Ascending aorta (tissue), 2 donors: ENCODE measurements at regions not wholly inside any gene's neighbourhood (a gene's known extent, or its start where the extent isn't known, plus 50 kb on each side); places are given as distances from the start of the nearest gene placed in this dataset.
A peak's percentile ranks its signal among the peaks of the same experiment; 100 is the strongest.

Experiments used
- DNase-seq, 2 donors: peaks; one replicate each; pipeline ENCODE4 v3.0.0-alpha.2; 2019; ENCODE audit warnings: low spot score in 2 of 2
- H3K27ac ChIP-seq, 2 donors: fragments of 200-600 bp; sonication (generic); one replicate each; pipeline ENCODE4 v1.5.1; 2016 to 2017; ENCODE audit warnings: mild to moderate bottlenecking in 1 of 2
- H3K27me3 ChIP-seq: fragments of 200-600 bp; sonication (generic); one replicate; pipeline ENCODE4 v1.5.1; 2017
- H3K36me3 ChIP-seq, 2 donors: fragments of 200-600 bp; sonication (generic); one replicate each; pipeline ENCODE4 v1.5.1; 2016
- H3K4me1 ChIP-seq, 2 donors: fragments of 200-600 bp; sonication (generic); one replicate each; pipeline ENCODE4 v1.5.1; 2016 to 2017; ENCODE audit warnings: mild to moderate bottlenecking in 1 of 2
- H3K4me3 ChIP-seq, 2 donors: fragments of 200-600 bp; sonication (generic); one replicate each; pipeline ENCODE4 v1.5.1; 2016 to 2017; ENCODE audit warnings: mild to moderate bottlenecking in 1 of 2
- H3K9me3 ChIP-seq, 2 donors: fragments of 200-600 bp; sonication (generic); one replicate each; pipeline ENCODE4 v1.5.1; 2016
- CTCF ChIP-seq, 3 experiments: fragments of 200-600 bp in 2 of 3; fragments of 450-650 bp in 1 of 3; sonication (generic) in 2 of 3; IDR thresholded peaks; one replicate each; pipeline ENCODE4 v1.5.1; 2016 to 2019; ENCODE audit warnings: antibody characterized with exemption in 3 of 3, mild to moderate bottlenecking in 1 of 3, moderate library complexity in 1 of 3
- intact Hi-C: fragments of 100-400 bp; cut with DNase I; formaldehyde crosslinking; loops from one replicate; pipeline ENCODE4 v1.15.1; 2023

- intact Hi-C loops, result no loop called here
- no peak for TF ChIP-seq CTCF (IDR thresholded peaks at IDR 0.05)
- DNase-seq, result no peak
Observed at GRCh38 chr20:11231742-11232648, 558.2 kb upstream of the JAG1 start.

GRCh38 chr20:11232896-11233295 is 559.1 kb upstream of the JAG1 start:
- no peaks in the 10 kb centered on the region for H3K27me3 ChIP-seq
- no peaks in the 10 kb centered on the region for H3K36me3 ChIP-seq
- H3K4me3 ChIP-seq, result no peak overlapping the region
- no peak overlapping the region for H3K27ac ChIP-seq
- H3K9me3 ChIP-seq, result no peaks in the 10 kb centered on the region
- TF ChIP-seq CTCF (IDR thresholded peaks at IDR 0.05), result no peak
- no peak for DNase-seq
- intact Hi-C loops, result no loop called here
- peaks cover 0 to 24% of the 10 kb centered on the region in 2 donors for H3K4me1 ChIP-seq

More at GRCh38 chr20:11231742-11232648, 558.2 kb upstream of the JAG1 start:
- Histone ChIP-seq H3K4me1 (peaks cover 0 to 24% of the 10 kb centered on the region in 2 donors), H3K9me3 (no peaks in the 10 kb centered on the region), H3K27me3 (no peaks in the 10 kb centered on the region), H3K4me3 (no peak overlapping the region), H3K36me3 (no peaks in the 10 kb centered on the region), H3K27ac (no peak overlapping the region)

- peak overlapping the region; percentile 60 to 85 for H3K27ac ChIP-seq
- H3K9me3 ChIP-seq, result no peaks in the 10 kb centered on the region
- DNase-seq, result no peak
- no peaks in the 10 kb centered on the region for H3K27me3 ChIP-seq
- intact Hi-C loops, result no loop called here
- no peaks in the 10 kb centered on the region for H3K36me3 ChIP-seq
- TF ChIP-seq CTCF (IDR thresholded peaks at IDR 0.05), result no peak
- peaks cover 0 to 21% of the 10 kb centered on the region in 2 donors for H3K4me1 ChIP-seq
- H3K4me3 ChIP-seq, result no peak overlapping the region
Observed at GRCh38 chr20:11234181-11234580, 560.4 kb upstream of the JAG1 start.

GRCh38 chr20:11234608-11235007 is 560.8 kb upstream of the JAG1 start:
- Histone ChIP-seq H3K9me3 (no peaks in the 10 kb centered on the region), H3K4me1 (peaks cover 0 to 16% of the 10 kb centered on the region in 2 donors), H3K4me3 (no peak overlapping the region), H3K27me3 (no peaks in the 10 kb centered on the region), H3K36me3 (no peaks in the 10 kb centered on the region), H3K27ac (peak overlapping the region; percentile 60 to 85)
- no peak for DNase-seq
- intact Hi-C loops, result no loop called here
- no peak for TF ChIP-seq CTCF (IDR thresholded peaks at IDR 0.05)

GRCh38 chr20:11235058-11235457 is 561.3 kb upstream of the JAG1 start:
- peak overlapping the region; percentile 60 to 85 for H3K27ac ChIP-seq

More at GRCh38 chr20:11235058-11235457, 561.3 kb upstream of the JAG1 start:
- no peak for DNase-seq
- Histone ChIP-seq H3K4me1 (peaks cover 0 to 13% of the 10 kb centered on the region in 2 donors), H3K27me3 (no peaks in the 10 kb centered on the region), H3K4me3 (no peak overlapping the region), H3K36me3 (no peaks in the 10 kb centered on the region), H3K9me3 (no peaks in the 10 kb centered on the region)
- intact Hi-C loops, result no loop called here
- TF ChIP-seq CTCF (IDR thresholded peaks at IDR 0.05), result no peak
